Testis (tissue), 2 donors: ENCODE measurements at regions not wholly inside any gene's neighbourhood (a gene's known extent, or its start where the extent isn't known, plus 50 kb on each side); places are given as distances from the start of the nearest gene placed in this dataset.

Experiments
- CTCF ChIP-seq, 3 experiments: fragments of 450-650 bp in 2 of 3; fragments of 200-600 bp in 1 of 3; sonication (generic) in 1 of 3; IDR thresholded peaks; one replicate each; pipeline ENCODE4 v1.5.1; 2016 to 2019; ENCODE audit warnings: antibody characterized with exemption in 3 of 3, mild to moderate bottlenecking in 2 of 3, moderate library complexity in 1 of 3
- POLR2A ChIP-seq: fragments of 450-650 bp; IDR thresholded peaks from one replicate; pipeline ENCODE4 v1.6.1; 2017; ENCODE audit warnings: antibody characterized with exemption, mild to moderate bottlenecking, moderate library complexity

DNA sequence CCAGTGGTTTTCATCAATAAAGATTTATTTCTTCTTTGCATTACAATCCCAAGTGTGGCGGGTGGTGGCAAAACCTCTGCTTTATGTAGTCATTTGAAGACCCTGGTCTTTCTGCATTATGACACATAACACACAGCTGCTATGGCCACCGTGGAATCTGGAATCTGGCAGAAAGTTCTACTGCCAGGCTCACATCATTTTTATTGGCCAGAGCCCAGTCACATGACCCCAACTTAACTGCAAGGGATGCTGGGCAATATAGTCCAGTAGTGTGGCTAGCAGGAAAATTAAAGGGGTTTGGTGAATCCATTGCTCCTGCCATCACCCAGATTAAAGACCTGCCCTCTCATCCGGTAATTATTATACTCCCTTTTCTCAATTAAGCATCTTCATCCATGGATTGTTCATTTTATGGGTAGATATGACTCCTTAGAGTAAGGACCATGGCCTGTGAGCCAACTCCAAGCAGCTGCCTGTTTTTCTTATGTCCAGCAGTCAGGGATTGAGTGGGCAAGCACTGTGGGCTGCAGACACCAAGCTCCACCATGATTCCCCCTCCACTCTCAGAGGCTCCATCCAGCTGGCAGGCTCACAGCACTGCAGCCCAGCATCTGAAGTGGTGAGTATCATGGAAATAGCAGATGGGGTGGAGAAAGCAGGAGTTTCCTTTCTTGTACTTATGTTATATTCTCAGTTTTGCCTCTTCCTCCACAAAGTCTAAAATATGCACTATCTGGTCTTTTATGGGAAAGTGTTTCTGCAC, 1030.7 kb downstream of the AACS start:
- TF ChIP-seq POLR2A = no peak
- TF ChIP-seq CTCF (IDR thresholded peaks at IDR 0.05) = no peak
